Brain pericyte (primary cell): ENCODE measurements at regions not wholly inside any gene's neighbourhood (a gene's known extent, or its start where the extent isn't known, plus 50 kb on each side); places are given as distances from the start of the nearest gene placed in this dataset.
"Not testable (repeated sequence)": the region's sequence is repeated elsewhere in the genome, so short reads cannot be mapped to it uniquely, and the experiment has no call there.

Experiments used
- DNase-seq: peaks from one replicate; pipeline ENCODE4 v3.0.0-alpha.2; 2012; ENCODE audit warnings: low read depth, low spot score

GRCh38 chr2:47295131-47295980 lies 73.8 kb upstream of the EPCAM start:
- no peak for DNase-seq

GRCh38 chr2:47293976-47294375 lies 75.1 kb upstream of the EPCAM start:
- no peak for DNase-seq

DNA sequence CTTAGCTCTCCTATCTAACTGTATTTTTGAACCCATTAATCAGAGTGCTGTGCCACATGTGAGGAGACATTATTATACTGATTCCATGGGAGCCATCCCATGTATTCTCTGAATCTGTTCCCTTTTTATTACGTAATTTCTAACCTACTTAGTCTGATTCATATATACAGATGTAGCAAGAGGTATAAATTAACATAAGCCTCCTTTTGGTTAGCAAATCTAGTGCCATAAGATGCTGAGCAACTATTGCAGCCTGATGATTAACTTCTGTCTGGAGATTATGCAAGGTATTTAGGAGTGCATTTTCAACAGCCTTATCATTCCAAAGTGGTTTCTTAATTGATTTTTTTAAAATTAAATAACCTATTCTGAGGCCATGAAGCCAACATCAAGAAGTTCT lies 80.2 kb upstream of the EPCAM start:
- no peak for DNase-seq

- DNase-seq: no peak
These were observed 85.5 kb upstream of the EPCAM start for GRCh38 chr2:47283659-47284058.

DNA sequence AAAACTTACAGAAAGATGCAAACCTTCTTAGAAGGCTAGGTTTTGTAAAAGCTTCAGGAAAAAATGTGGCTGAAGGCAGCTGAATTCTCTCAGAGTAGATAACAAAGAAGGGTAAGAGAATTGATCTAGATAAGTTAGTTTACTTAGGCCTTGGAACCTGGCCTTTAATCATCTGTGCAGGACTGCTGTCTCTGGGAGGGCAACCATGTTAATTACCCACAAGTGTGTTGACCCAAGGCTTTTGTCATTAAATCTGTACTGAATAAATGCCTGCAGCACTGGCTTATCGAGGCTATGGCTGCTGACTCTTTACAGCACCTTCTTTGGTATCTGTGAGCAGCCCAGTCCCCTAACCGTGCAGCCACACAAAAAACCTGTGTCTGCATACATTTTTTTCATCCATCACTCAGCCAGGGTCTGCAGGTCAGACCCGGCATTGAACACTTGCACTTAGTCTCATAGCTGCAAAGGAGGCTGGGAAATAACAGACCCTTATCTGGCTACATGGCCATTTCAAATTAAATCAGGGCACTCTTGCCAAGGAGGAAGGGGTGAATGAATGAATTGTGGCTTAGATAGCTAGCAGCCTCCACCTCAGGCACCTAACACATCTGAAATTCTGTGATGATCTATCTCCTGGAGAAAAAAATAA lies 86.4 kb upstream of the EPCAM start:
- DNase-seq: no peak

- not testable (repeated sequence) for DNase-seq
These were observed 89.6 kb upstream of the EPCAM start for GRCh38 chr2:47279525-47279924.

DNA sequence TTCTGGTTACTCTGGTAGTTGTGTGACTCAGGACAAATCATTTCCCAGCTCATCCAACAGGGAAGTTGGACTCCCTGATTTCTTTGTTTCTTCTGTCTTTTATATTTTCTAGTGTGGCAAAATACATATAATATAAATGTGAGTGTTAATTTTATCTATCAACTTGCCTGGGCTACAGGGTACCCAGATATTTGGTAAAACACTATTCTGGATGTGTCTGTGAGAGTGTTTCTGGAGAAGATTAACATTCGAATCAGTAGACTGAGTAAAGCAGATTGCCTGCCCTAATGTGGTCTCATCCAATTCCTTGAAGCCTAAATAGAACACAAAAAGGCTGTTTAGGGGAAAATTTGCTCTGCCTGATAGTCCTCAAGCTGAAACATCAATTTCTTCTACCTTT lies 91.1 kb upstream of the EPCAM start:
- no peak for DNase-seq

GRCh38 chr2:47277187-47277586 lies 91.9 kb upstream of the EPCAM start:
- DNase-seq: no peak

- DNase-seq: no peak
These were observed 93.0 kb upstream of the EPCAM start for GRCh38 chr2:47276061-47276460.

GRCh38 chr2:47274054-47274782 lies 94.9 kb upstream of the EPCAM start:
- DNase-seq: no peak

GRCh38 chr2:47272905-47273758 lies 96.0 kb upstream of the EPCAM start:
- DNase-seq: no peak

DNA sequence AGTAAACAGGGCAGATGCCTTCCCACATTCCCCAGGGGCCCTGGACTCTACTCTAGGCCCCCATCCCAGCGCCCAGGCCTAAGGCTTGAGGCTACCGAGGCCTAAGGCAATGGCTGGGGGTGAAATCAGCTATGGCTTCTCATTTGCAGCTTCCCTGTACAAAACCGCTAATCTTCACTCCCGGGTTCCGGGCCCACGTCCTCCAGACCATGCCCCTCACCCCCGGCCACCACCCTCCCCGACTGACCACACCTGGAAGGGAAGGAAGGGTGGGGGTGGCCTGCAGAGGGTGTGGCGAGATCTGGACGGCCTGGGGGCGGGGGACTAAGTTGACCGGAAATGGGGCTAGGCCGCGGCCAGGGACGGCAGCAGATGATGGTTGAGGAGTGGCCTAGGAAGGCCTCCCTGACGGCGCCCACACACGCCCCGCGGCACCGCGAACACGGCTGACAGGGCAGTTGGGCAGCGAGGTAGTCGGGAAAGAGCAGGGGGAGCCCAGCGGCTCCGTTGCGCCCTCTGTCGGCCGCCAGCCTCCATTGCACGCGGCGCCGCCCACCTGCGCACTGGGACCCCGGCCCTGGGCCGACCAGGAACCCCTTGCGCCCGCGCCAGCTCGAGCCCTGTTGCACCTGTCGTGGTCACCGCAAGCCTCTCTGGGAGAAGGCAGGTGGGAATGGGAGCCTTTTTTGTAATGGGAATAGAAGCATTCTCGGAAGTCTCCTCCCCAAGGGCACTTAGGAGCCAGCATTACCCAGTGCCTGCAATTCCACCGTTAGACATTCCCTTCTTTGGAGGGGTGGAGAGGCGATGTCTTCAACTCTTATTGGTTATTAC lies 95.9 kb upstream of the CALM2 start:
- DNase-seq: no peak

DNA sequence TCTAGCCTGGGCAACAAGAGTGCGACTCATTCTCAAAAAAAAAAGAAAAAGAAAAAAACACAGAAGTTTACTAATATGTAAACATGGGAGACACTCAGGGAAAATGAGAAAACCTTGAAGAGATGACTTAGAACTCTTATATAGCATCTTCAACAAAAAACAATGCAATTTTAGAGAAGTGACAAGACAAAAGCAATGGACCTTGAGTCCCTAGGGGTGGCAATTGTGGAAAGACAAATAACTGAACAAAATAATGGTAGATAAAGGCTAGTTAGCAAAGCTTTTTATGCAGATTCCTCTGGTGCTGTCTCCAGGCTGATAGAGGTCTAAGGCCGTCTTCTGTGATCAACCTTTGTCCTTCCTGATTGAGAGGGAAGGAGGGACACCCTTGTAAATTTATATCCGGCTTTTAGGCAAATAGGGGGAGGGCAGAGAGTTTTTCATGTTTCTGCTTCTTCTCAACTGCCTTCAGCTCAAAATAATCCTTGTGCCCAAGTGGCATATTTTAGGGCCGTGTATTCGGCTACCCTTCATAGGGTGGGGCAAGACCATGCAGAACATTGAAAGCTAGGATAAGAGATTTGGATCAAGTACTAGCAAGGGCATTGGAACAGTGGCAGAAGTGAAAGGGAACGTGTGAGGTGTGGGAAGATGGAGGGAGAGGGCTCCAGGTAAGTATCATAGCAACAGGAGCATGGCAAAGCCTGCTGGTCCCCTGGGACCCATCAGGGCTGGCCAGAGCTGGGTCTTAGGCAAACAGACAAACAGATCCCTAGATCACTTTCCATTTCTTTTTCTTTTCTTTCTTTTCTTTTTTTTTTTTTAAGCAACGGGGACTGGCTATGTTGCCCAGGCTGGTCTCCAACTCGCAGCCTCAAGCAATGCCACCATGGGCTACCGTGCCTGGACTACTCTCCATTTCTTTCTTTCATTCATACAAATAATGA lies 95.0 kb upstream of the CALM2 start:
- no peak for DNase-seq

GRCh38 chr2:47270421-47270820 lies 94.1 kb upstream of the CALM2 start:
- DNase-seq: no peak

- DNase-seq: no peak
These were observed 93.3 kb upstream of the CALM2 start for GRCh38 chr2:47269316-47270232.

GRCh38 chr2:47267711-47268086 lies 91.4 kb upstream of the CALM2 start:
- no peak for DNase-seq

GRCh38 chr2:47266939-47267710 lies 90.8 kb upstream of the CALM2 start:
- DNase-seq: no peak

DNA sequence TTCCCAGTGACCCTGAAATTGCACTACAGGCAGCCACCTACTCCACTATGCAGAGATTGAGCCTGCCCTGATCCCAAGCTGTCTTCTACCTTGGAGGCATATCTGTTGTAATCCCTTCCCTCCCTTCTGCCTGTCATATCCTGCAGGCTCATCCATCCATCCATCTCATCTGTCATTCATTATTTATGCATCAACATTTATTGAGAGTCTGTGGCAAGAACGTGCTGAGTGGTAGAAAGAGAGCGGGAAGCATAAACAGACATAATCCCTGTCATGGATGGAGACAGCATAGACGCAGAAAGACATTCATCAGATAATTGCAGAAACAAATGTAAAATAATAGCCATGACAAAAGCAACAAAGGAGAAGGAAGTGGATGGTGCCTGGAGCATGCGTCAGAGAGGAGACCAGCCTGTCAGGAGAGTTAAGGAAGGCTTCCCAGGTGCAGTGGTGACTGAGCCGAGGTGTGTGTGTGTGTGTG lies 89.5 kb upstream of the CALM2 start:
- no peak for DNase-seq
